Left ventricle myocardium inferior (tissue), 1 donor: ENCODE measurements at regions not wholly inside any gene's neighbourhood (a gene's known extent, or its start where the extent isn't known, plus 50 kb on each side); places are given as distances from the start of the nearest gene placed in this dataset.

Experiments used
- DNase-seq: peaks from one replicate; pipeline ENCODE4 v3.0.0-alpha.2; 2020
- H3K27ac ChIP-seq: fragments of 200-600 bp; replicated peaks from 2 replicates; pipeline ENCODE4 v1.8.0; 2021
- H3K27me3 ChIP-seq: fragments of 200-600 bp; 2 replicates; pipeline ENCODE4 v1.8.0; 2021; ENCODE audit warnings: low read depth
- H3K36me3 ChIP-seq: fragments of 200-600 bp; 2 replicates; pipeline ENCODE4 v1.8.0; 2021
- H3K4me1 ChIP-seq: fragments of 200-600 bp; 2 replicates; pipeline ENCODE4 v1.8.0; 2021
- H3K4me3 ChIP-seq: fragments of 200-600 bp; 2 replicates; pipeline ENCODE4 v1.8.0; 2021; ENCODE audit warnings: mild to moderate bottlenecking, moderate library complexity
- H3K9me3 ChIP-seq: fragments of 200-600 bp; replicated peaks from 2 replicates; pipeline ENCODE4 v1.8.0; 2021
- CTCF ChIP-seq: fragments of 200-600 bp; IDR thresholded peaks from 2 replicates; pipeline ENCODE4 v1.8.0; 2021; ENCODE audit warnings: antibody characterized with exemption, mild to moderate bottlenecking, borderline replicate concordance
- intact Hi-C: fragments of 100-400 bp; cut with micrococcal nuclease; formaldehyde crosslinking; loops from one replicate; pipeline ENCODE4 v1.11.0; 2022
- donor health status: DM: no; HTN: yes; CAD: no; lungs with severe emphysema.

GRCh38 chr22:40118979-40119378, 58.7 kb upstream of the TNRC6B start:
- no peaks in the 10 kb centered on the region for H3K27me3 ChIP-seq
- intact Hi-C loops, result no loop called here
- TF ChIP-seq CTCF, result no peak
- H3K36me3 ChIP-seq, result peaks cover 7% of the 10 kb centered on the region
- H3K27ac ChIP-seq, result no peak overlapping the region
- peaks cover 56% of the 10 kb centered on the region for H3K4me1 ChIP-seq
- no peak overlapping the region for H3K4me3 ChIP-seq
- no peak for DNase-seq
- no peaks in the 10 kb centered on the region for H3K9me3 ChIP-seq

- Histone ChIP-seq H3K9me3 (no peaks in the 10 kb centered on the region), H3K36me3 (peaks cover 7% of the 10 kb centered on the region), H3K27ac (peak overlapping the region; percentile 37), H3K4me3 (no peak overlapping the region), H3K27me3 (no peaks in the 10 kb centered on the region), H3K4me1 (peaks cover 50% of the 10 kb centered on the region)
- intact Hi-C loops, result no loop called here
- no peak for TF ChIP-seq CTCF
- no peak for DNase-seq
Observed at GRCh38 chr22:40120848-40121247, 56.9 kb upstream of the TNRC6B start.

- peaks cover 7% of the 10 kb centered on the region for H3K36me3 ChIP-seq
- no peak for TF ChIP-seq CTCF
- peak overlapping the region; percentile 37 for H3K27ac ChIP-seq
- H3K4me3 ChIP-seq, result no peak overlapping the region
- H3K9me3 ChIP-seq, result no peaks in the 10 kb centered on the region
- intact Hi-C loops, result no loop called here
- H3K27me3 ChIP-seq, result no peaks in the 10 kb centered on the region
- H3K4me1 ChIP-seq, result peaks cover 45% of the 10 kb centered on the region
- DNase-seq, result no peak
Observed at GRCh38 chr22:40121461-40121860, 56.3 kb upstream of the TNRC6B start.

GRCh38 chr22:40122792-40123191, 54.9 kb upstream of the TNRC6B start:
- Histone ChIP-seq H3K27ac (no peak overlapping the region), H3K27me3 (no peaks in the 10 kb centered on the region), H3K36me3 (peaks cover 15% of the 10 kb centered on the region), H3K9me3 (no peaks in the 10 kb centered on the region), H3K4me3 (no peak overlapping the region), H3K4me1 (peaks cover 34% of the 10 kb centered on the region)
- no peak for DNase-seq
- intact Hi-C loops, result no loop called here
- no peak for TF ChIP-seq CTCF

GRCh38 chr22:40123387-40123786, 54.3 kb upstream of the TNRC6B start:
- H3K27ac ChIP-seq, result no peak overlapping the region
- no peak overlapping the region for H3K4me3 ChIP-seq
- no peaks in the 10 kb centered on the region for H3K9me3 ChIP-seq
- H3K4me1 ChIP-seq, result peaks cover 34% of the 10 kb centered on the region
- DNase-seq, result peak; percentile 47
- no peak for TF ChIP-seq CTCF
- H3K27me3 ChIP-seq, result no peaks in the 10 kb centered on the region
- peaks cover 16% of the 10 kb centered on the region for H3K36me3 ChIP-seq
- intact Hi-C loops, result no loop called here
